ENCODE measurements at regions not wholly inside any gene's neighbourhood (a gene's known extent, or its start where the extent isn't known, plus 50 kb on each side); places are given as distances from the start of the nearest gene placed in this dataset.

DNA sequence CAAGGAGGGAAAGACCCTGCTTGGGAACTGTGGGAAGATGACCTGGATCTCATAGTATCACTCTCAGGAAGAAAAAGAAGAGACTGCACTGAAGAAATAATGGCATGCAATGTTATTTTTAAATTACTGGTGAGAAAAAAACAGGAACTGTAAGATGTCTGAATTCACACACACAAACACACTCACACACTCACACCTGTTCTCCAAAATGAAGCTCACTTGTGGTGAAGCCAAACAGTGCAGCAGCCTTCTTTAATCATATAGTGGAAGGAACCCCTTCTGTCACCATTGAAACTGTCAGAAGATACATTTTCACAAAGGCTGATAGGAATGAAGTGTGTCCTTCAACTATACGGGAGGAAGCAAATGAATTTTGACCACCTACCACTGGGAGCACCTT, 156.5 kb upstream of the GHITM start:
- H3K9me3 ChIP-seq, result no peaks in the 10 kb centered on the region
- TF ChIP-seq POLR2AphosphoS5 (IDR thresholded peaks at IDR 0.05) (no peak), POLR2A (IDR thresholded peaks at IDR 0.05) (no peak)
- TF ChIP-seq, protein P1, sequence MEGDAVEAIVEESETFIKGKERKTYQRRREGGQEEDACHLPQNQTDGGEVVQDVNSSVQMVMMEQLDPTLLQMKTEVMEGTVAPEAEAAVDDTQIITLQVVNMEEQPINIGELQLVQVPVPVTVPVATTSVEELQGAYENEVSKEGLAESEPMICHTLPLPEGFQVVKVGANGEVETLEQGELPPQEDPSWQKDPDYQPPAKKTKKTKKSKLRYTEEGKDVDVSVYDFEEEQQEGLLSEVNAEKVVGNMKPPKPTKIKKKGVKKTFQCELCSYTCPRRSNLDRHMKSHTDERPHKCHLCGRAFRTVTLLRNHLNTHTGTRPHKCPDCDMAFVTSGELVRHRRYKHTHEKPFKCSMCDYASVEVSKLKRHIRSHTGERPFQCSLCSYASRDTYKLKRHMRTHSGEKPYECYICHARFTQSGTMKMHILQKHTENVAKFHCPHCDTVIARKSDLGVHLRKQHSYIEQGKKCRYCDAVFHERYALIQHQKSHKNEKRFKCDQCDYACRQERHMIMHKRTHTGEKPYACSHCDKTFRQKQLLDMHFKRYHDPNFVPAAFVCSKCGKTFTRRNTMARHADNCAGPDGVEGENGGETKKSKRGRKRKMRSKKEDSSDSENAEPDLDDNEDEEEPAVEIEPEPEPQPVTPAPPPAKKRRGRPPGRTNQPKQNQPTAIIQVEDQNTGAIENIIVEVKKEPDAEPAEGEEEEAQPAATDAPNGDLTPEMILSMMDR (IDR thresholded peaks at IDR 0.05), result no peak
- H3K4me3 ChIP-seq, result no peak overlapping the region
- DNase-seq (ENCODE audit: low spot score), result no peak
- H3K4me1 ChIP-seq (replicated peaks), result no peaks in the 10 kb centered on the region
- H3K27ac ChIP-seq, result no peak overlapping the region
- H3K27me3 ChIP-seq (replicated peaks; ENCODE audit: insufficient read depth), result no peaks in the 10 kb centered on the region
- no peaks in the 10 kb centered on the region for H3K36me3 ChIP-seq
- intact Hi-C loops (cut with DNase I), result no loop called here
- 19% methylated on average over 1 of the region's 1 CpG for WGBS

DNA sequence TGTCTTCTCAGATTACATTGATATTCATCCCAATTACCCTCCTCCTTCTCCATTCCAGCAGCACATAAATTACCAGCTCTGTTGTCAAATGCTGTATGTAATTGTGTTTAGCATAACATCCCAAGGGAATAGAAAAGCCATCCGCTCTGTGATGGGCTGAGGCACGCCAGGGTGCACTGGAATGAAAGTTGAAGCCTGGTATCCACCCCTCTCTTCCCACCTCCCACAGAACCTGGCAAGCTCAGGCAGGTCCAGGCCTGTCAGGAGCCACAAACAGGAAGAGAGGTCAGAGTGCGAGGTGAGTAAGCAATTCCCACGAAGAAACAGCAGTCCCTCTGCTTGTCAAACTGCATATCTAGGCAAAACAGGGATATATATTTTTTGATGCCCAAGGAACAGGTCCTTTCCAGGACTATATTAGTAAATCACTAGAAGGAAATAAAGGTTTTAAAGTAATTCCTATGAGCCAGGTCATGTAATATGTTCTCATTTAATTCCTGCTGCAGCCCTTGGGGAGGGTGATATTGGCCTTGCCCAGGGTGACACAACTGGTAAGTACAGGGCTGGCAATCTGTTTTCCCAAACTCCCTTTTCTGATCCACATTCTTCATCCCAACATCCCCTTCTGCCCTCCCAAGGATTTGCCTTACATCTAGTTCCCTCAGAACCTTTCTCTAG, 155.6 kb upstream of the GHITM start:
- WGBS, result 36% methylated on average over 4 of the region's 4 CpGs
- intact Hi-C loops (cut with DNase I), result no loop called here
- no peaks in the 10 kb centered on the region for H3K36me3 ChIP-seq
- H3K9me3 ChIP-seq, result no peaks in the 10 kb centered on the region
- no peak overlapping the region for H3K27ac ChIP-seq
- H3K27me3 ChIP-seq (replicated peaks; ENCODE audit: insufficient read depth), result no peaks in the 10 kb centered on the region
- no peaks in the 10 kb centered on the region for H3K4me1 ChIP-seq (replicated peaks)
- no peak for DNase-seq (ENCODE audit: low spot score)
- H3K4me3 ChIP-seq, result no peak overlapping the region
- TF ChIP-seq, protein P1 (IDR thresholded peaks at IDR 0.05), result no peak
- TF ChIP-seq POLR2A (IDR thresholded peaks at IDR 0.05), result no peak
- TF ChIP-seq POLR2AphosphoS5 (IDR thresholded peaks at IDR 0.05), result no peak

GRCh38 chr10:83984256-83984640, 155.1 kb upstream of the GHITM start:
- no peak for DNase-seq (ENCODE audit: low spot score)
- H3K27ac ChIP-seq, result no peak overlapping the region
- no peaks in the 10 kb centered on the region for H3K9me3 ChIP-seq
- H3K4me1 ChIP-seq (replicated peaks), result no peaks in the 10 kb centered on the region
- H3K36me3 ChIP-seq, result no peaks in the 10 kb centered on the region
- H3K27me3 ChIP-seq (replicated peaks; ENCODE audit: insufficient read depth), result no peaks in the 10 kb centered on the region
- intact Hi-C loops (cut with DNase I), result no loop called here
- no peak for TF ChIP-seq POLR2AphosphoS5 (IDR thresholded peaks at IDR 0.05)
- TF ChIP-seq, protein P1 (IDR thresholded peaks at IDR 0.05), result no peak
- no peak for TF ChIP-seq POLR2A (IDR thresholded peaks at IDR 0.05)
- no peak overlapping the region for H3K4me3 ChIP-seq

DNA sequence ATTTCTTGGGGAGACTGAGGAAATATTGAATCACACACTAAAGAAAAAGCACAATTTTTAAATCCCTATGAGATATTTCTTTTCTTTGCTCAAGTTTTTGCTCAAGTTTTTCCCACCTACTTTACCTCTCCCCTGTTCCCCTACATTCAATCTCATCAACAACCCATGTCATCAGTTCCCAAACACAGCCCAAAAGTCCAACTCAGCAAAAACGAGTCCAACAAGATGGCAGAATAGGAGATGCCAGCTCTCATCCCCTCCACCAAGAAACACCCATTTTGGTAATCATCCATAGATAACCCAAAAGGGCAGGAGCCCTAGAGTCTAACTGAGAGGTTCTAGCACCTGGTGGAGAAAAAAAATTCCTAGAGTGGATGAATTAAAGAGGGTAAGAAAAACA, 152.5 kb upstream of the GHITM start:
- TF ChIP-seq POLR2A (IDR thresholded peaks at IDR 0.05) (no peak), POLR2AphosphoS5 (IDR thresholded peaks at IDR 0.05) (no peak)
- TF ChIP-seq, protein P1 (IDR thresholded peaks at IDR 0.05), result no peak
- H3K4me3 ChIP-seq, result no peak overlapping the region
- no peak for DNase-seq (ENCODE audit: low spot score)
- H3K36me3 ChIP-seq, result no peaks in the 10 kb centered on the region
- no peaks in the 10 kb centered on the region for H3K9me3 ChIP-seq
- H3K27me3 ChIP-seq (replicated peaks; ENCODE audit: insufficient read depth), result no peaks in the 10 kb centered on the region
- WGBS, result 81% methylated on average over 1 of the region's 1 CpG
- intact Hi-C loops (cut with DNase I), result no loop called here
- H3K27ac ChIP-seq, result no peak overlapping the region
- no peaks in the 10 kb centered on the region for H3K4me1 ChIP-seq (replicated peaks)

- H3K36me3 ChIP-seq, result no peaks in the 10 kb centered on the region
- no peak overlapping the region for H3K4me3 ChIP-seq
- intact Hi-C loops (cut with DNase I), result no loop called here
- no peak for TF ChIP-seq POLR2AphosphoS5 (IDR thresholded peaks at IDR 0.05)
- TF ChIP-seq POLR2A (IDR thresholded peaks at IDR 0.05), result no peak
- TF ChIP-seq, protein P1 (IDR thresholded peaks at IDR 0.05), result no peak
- WGBS, result 78% methylated on average over 1 of the region's 1 CpG
- H3K9me3 ChIP-seq, result no peaks in the 10 kb centered on the region
- H3K27ac ChIP-seq, result no peak overlapping the region
- DNase-seq (ENCODE audit: low spot score), result no peak
- no peaks in the 10 kb centered on the region for H3K27me3 ChIP-seq (replicated peaks; ENCODE audit: insufficient read depth)
- no peaks in the 10 kb centered on the region for H3K4me1 ChIP-seq (replicated peaks)
These were observed 152.1 kb upstream of the GHITM start for GRCh38 chr10:83987216-83987615.

Measured in prostate gland (tissue), 2 donors.